Vagina (tissue), 2 donors: ENCODE measurements at regions not wholly inside any gene's neighbourhood (a gene's known extent, or its start where the extent isn't known, plus 50 kb on each side); places are given as distances from the start of the nearest gene placed in this dataset.

Experiments used
- POLR2A ChIP-seq, 2 donors: fragments of 450-650 bp; IDR thresholded peaks; one replicate each; pipeline ENCODE4 v1.6.1; 2017; ENCODE audit warnings: antibody characterized with exemption in 2 of 2, mild to moderate bottlenecking in 2 of 2, moderate library complexity in 2 of 2
- TF ChIP-seq, protein P1 (sequence below), 3 experiments: fragments of 450-650 bp in 2 of 3; fragments of 200-600 bp in 1 of 3; sonication (generic) in 1 of 3; IDR thresholded peaks; one replicate each; pipeline ENCODE4 v1.5.1; 2017 to 2019; ENCODE audit warnings: antibody characterized with exemption in 3 of 3, mild to moderate bottlenecking in 2 of 3, moderate library complexity in 2 of 3

DNA sequence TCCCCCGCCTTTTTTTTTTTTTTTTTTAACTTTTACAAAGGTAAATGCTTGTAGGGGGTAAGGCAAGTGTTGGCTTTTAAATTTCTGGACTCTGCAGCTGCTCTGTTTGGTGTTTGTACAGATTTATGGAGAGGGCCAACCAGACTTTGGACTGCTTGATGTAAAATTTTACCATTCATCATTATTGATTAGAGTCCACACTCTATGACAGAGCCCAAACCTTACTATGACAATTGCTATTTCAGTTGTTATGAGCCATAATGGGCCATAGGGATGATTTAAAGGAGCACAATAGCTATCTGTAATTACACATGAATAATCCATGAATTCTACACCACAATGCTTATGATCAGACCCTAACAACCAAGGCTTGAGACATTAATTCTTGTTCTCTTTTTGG, 867.2 kb downstream of the NR2F1-AS1 start:
- TF ChIP-seq, protein P1, sequence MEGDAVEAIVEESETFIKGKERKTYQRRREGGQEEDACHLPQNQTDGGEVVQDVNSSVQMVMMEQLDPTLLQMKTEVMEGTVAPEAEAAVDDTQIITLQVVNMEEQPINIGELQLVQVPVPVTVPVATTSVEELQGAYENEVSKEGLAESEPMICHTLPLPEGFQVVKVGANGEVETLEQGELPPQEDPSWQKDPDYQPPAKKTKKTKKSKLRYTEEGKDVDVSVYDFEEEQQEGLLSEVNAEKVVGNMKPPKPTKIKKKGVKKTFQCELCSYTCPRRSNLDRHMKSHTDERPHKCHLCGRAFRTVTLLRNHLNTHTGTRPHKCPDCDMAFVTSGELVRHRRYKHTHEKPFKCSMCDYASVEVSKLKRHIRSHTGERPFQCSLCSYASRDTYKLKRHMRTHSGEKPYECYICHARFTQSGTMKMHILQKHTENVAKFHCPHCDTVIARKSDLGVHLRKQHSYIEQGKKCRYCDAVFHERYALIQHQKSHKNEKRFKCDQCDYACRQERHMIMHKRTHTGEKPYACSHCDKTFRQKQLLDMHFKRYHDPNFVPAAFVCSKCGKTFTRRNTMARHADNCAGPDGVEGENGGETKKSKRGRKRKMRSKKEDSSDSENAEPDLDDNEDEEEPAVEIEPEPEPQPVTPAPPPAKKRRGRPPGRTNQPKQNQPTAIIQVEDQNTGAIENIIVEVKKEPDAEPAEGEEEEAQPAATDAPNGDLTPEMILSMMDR (IDR thresholded peaks at IDR 0.05) = no peak
- TF ChIP-seq POLR2A (IDR thresholded peaks at IDR 0.05) = no peak
